CD4-positive, alpha-beta T cell (primary cell): ENCODE measurements at regions not wholly inside any gene's neighbourhood (a gene's known extent, or its start where the extent isn't known, plus 50 kb on each side); places are given as distances from the start of the nearest gene placed in this dataset.

Source experiments
- ATAC-seq: fragments of 200-7000 bp; cut with Tn5 transposase; one replicate; pipeline ENCODE4 v1.10.0; 2022; ENCODE audit warnings: mild to moderate bottlenecking; ENCODE audit not compliant: poor library complexity
- CTCF ChIA-PET: fragments of 350-600 bp; sonication (Branson Sonifier 250); formaldehyde crosslinking; loops from one replicate; lab custom pipeline; 2021; ENCODE audit warnings: antibody characterized with exemption, inconsistent platforms; lab: Charles Lee
- POLR2A ChIA-PET: fragments of 350-600 bp; sonication (Branson Sonifier 250); formaldehyde crosslinking; loops from one replicate; lab custom pipeline; 2021; ENCODE audit warnings: antibody characterized with exemption, inconsistent platforms; lab: Charles Lee
- DNase-seq, 14 experiments: peaks; one replicate each; pipeline ENCODE4 v3.0.0-alpha.2; 2013 to 2020; ENCODE audit warnings: mixed read lengths in 2 of 14
- H3K27ac ChIP-seq, 2 donors: one replicate each; pipeline versions ENCODE4 v1.5.1 to v1.7.0; 2013; ENCODE audit warnings: low read length in 2 of 2, low read depth in 1 of 2, mild to moderate bottlenecking in 1 of 2
- H3K27me3 ChIP-seq, 2 experiments: 1 replicate in 1 of 2; 2 replicates in 1 of 2; pipeline versions ENCODE4 v1.6.1 to v1.7.0; 2013; ENCODE audit warnings: low read length in 2 of 2, control low read depth in 1 of 2, mild to moderate bottlenecking in 1 of 2, moderate library complexity in 1 of 2; ENCODE audit not compliant: insufficient read depth in 2 of 2, control insufficient read depth in 1 of 2
- H3K36me3 ChIP-seq: one replicate; pipeline ENCODE4 v1.6.1; 2013; ENCODE audit warnings: low read length, control low read depth; ENCODE audit not compliant: insufficient read depth
- H3K4me1 ChIP-seq: one replicate; pipeline ENCODE4 v1.6.1; 2013; ENCODE audit warnings: low read length, control low read depth; ENCODE audit not compliant: insufficient read depth
- H3K4me3 ChIP-seq: one replicate; pipeline ENCODE4 v1.5.1; 2013; ENCODE audit warnings: mild to moderate bottlenecking, low read length, moderate library complexity
- H3K9me3 ChIP-seq, 2 experiments: 1 replicate in 1 of 2; 2 replicates in 1 of 2; pipeline versions ENCODE4 v1.6.1 to v1.7.0; 2013; ENCODE audit warnings: low read length in 2 of 2, mild to moderate bottlenecking in 2 of 2, control low read depth in 1 of 2, moderate library complexity in 1 of 2; ENCODE audit not compliant: control insufficient read depth in 1 of 2, insufficient read depth in 1 of 2
- H3K27ac Mint-ChIP-seq: one replicate; pipeline ENCODE4 v1.8.0; 2020; ENCODE audit warnings: mixed read lengths
- H3K27me3 Mint-ChIP-seq: one replicate; pipeline ENCODE4 v1.8.0; 2021; ENCODE audit warnings: mixed read lengths
- H3K36me3 Mint-ChIP-seq: one replicate; pipeline ENCODE4 v1.8.0; 2021; ENCODE audit warnings: low read depth, mixed read lengths
- H3K4me1 Mint-ChIP-seq: one replicate; pipeline ENCODE4 v1.8.0; 2021; ENCODE audit warnings: low read depth, mixed read lengths
- H3K4me3 Mint-ChIP-seq: one replicate; pipeline ENCODE4 v1.8.0; 2020; ENCODE audit warnings: mild to moderate bottlenecking, mixed read lengths
- H3K9me3 Mint-ChIP-seq: one replicate; pipeline ENCODE4 v1.8.0; 2020; ENCODE audit warnings: mixed read lengths
- CTCF ChIP-seq: fragments of 200-600 bp; IDR thresholded peaks from one replicate; pipeline ENCODE4 v1.8.0; 2022; ENCODE audit warnings: antibody characterized with exemption, mild to moderate bottlenecking
- intact Hi-C, 2 experiments: fragments of 100-400 bp; cut with DNase I in 1 of 2; cut with micrococcal nuclease in 1 of 2; formaldehyde crosslinking; loops; one replicate each; pipeline versions ENCODE4 v1.15.1 to v1.9.0; 2023 to 2025; cut with DNase I, micrococcal nuclease

- DNase-seq (no peak), ATAC-seq (no peak)
- Histone ChIP-seq H3K36me3 (no peaks in the 10 kb centered on the region), H3K4me1 (no peaks in the 10 kb centered on the region), H3K9me3 (peaks cover 0 to 3% of the 10 kb centered on the region in 2 experiments), H3K4me3 (no peak overlapping the region), H3K27ac (no peak overlapping the region), H3K27me3 (no peaks in the 10 kb centered on the region)
- no peak overlapping the region for H3K27ac Mint-ChIP-seq
- H3K27me3 Mint-ChIP-seq = no peaks in the 10 kb centered on the region
- ChIA-PET CTCF (no interaction called here), POLR2A (no interaction called here)
- intact Hi-C loops = no loop called here
- TF ChIP-seq CTCF = no peak
- H3K9me3 Mint-ChIP-seq = peaks cover 2% of the 10 kb centered on the region
- H3K36me3 Mint-ChIP-seq = no peaks in the 10 kb centered on the region
- H3K4me1 Mint-ChIP-seq = no peaks in the 10 kb centered on the region
- H3K4me3 Mint-ChIP-seq = no peak overlapping the region
These were observed 273.1 kb downstream of the HAO1 start for GRCh38 chr20:7667194-7667593.

- CTCF ChIA-PET = no interaction called here
- peaks cover 2% of the 10 kb centered on the region for H3K9me3 Mint-ChIP-seq
These were observed 267.7 kb downstream of the HAO1 start for GRCh38 chr20:7672571-7672970.

GRCh38 chr20:7673841-7674240, 266.4 kb downstream of the HAO1 start:
- TF ChIP-seq CTCF = no peak
- Mint-ChIP-seq H3K27ac (no peak overlapping the region), H3K4me3 (no peak overlapping the region), H3K27me3 (no peaks in the 10 kb centered on the region), H3K4me1 (no peaks in the 10 kb centered on the region), H3K9me3 (peaks cover 2% of the 10 kb centered on the region), H3K36me3 (no peaks in the 10 kb centered on the region)
- intact Hi-C loops = no loop called here
- H3K4me3 ChIP-seq = no peak overlapping the region
- H3K9me3 ChIP-seq = peaks cover 0 to 3% of the 10 kb centered on the region in 2 experiments
- DNase-seq = no peak
- POLR2A ChIA-PET = no interaction called here
- no peaks in the 10 kb centered on the region for H3K4me1 ChIP-seq
- no peaks in the 10 kb centered on the region for H3K36me3 ChIP-seq
- H3K27ac ChIP-seq = no peak overlapping the region
- no peaks in the 10 kb centered on the region for H3K27me3 ChIP-seq
- no peak for ATAC-seq
- CTCF ChIA-PET = no interaction called here

More at GRCh38 chr20:7672571-7672970, 267.7 kb downstream of the HAO1 start:
- intact Hi-C loops = no loop called here
- Histone ChIP-seq H3K4me3 (no peak overlapping the region), H3K27me3 (no peaks in the 10 kb centered on the region), H3K36me3 (no peaks in the 10 kb centered on the region), H3K27ac (no peak overlapping the region), H3K4me1 (no peaks in the 10 kb centered on the region), H3K9me3 (peaks cover 0 to 3% of the 10 kb centered on the region in 2 experiments)
- no peaks in the 10 kb centered on the region for H3K36me3 Mint-ChIP-seq
- H3K4me1 Mint-ChIP-seq = no peaks in the 10 kb centered on the region
- no peak overlapping the region for H3K27ac Mint-ChIP-seq
- DNase-seq (no peak), ATAC-seq (no peak)
- POLR2A ChIA-PET = no interaction called here
- H3K4me3 Mint-ChIP-seq = no peak overlapping the region
- no peak for TF ChIP-seq CTCF
- no peaks in the 10 kb centered on the region for H3K27me3 Mint-ChIP-seq
